ENCODE measurements at regions not wholly inside any gene's neighbourhood (a gene's known extent, or its start where the extent isn't known, plus 50 kb on each side); places are given as distances from the start of the nearest gene placed in this dataset.

DNA sequence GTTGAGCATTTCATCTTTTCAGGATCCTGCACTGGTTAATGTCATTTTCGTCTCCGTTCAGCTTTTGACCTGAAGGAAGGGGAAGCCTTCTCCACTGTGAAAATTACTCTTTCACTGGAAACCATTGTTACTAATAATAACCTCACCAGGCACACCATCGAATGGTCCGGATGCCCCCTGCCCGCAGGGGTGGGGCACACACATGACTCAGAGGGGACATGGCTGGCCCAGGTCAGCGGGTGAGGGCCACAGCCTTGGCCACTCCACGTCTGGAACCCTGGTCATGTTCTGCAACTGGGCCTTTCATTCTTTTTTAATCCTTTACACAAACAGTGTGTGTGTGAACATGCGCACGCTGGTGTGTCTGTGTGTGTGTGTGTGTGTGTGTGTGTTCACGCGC lies 191.8 kb downstream of the BCOR start:
- no peaks in the 10 kb centered on the region for H3K27me3 ChIP-seq (ENCODE audit: insufficient read depth, low read length)
- no peak overlapping the region for H3K27ac ChIP-seq (ENCODE audit: low read depth, low read length)
- no peaks in the 10 kb centered on the region for H3K79me2 ChIP-seq (ENCODE audit: control insufficient read depth, insufficient read depth, low read length, unreplicated experiment)
- no peak overlapping the region for H2AFZ ChIP-seq (ENCODE audit: low read length, unreplicated experiment)
- H3K36me3 ChIP-seq (ENCODE audit: insufficient read depth, low read length): no peaks in the 10 kb centered on the region
- H3K4me3 ChIP-seq (ENCODE audit: low read depth, low read length): no peak overlapping the region
- H3K4me1 ChIP-seq (ENCODE audit: control insufficient read depth, insufficient read depth, low read length, unreplicated experiment): peaks cover 56% of the 10 kb centered on the region

DNA sequence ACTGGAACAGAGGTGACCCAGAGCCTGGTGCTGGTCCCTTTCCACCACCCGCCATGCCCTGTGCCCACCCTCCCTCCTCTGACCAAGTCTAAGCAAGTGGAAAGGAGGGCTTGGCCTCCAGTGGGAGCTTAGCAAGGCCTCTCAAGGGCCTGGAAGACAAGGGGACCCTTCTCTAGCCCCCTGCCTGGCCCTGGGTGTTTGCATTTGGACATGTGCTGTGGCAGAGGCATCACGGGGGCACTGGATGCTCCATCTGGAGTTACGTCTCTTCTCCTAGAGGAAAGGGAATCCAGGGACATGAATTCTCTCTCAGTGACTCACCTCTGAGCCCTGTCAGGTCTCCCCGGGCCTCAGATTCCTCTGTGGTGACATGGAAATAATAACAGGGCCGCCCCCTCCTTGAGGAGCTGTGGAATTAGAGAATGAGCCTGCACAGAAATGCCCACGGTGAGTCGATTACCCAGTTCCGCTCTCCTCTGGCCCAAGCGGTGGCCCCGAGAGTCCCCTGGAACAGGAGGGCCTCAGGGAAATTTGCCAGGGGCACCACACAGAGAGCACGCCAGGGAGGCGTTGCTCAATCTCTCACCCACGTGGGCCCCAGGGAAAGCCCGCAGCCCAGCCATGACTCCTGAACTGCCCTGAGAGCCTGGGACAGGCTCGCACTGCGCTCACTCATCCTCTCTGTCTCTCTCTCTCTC lies 189.6 kb downstream of the BCOR start:
- H3K79me2 ChIP-seq (ENCODE audit: control insufficient read depth, insufficient read depth, low read length, unreplicated experiment): no peaks in the 10 kb centered on the region
- peak overlapping the region; percentile 49; the same call in 1 of the 2 replicates for H3K4me3 ChIP-seq (ENCODE audit: low read depth, low read length)
- no peaks in the 10 kb centered on the region for H3K27me3 ChIP-seq (ENCODE audit: insufficient read depth, low read length)
- H3K36me3 ChIP-seq (ENCODE audit: insufficient read depth, low read length): no peaks in the 10 kb centered on the region
- H3K27ac ChIP-seq (ENCODE audit: low read depth, low read length): peak overlapping the region; percentile 79
- peaks cover 50% of the 10 kb centered on the region for H3K4me1 ChIP-seq (ENCODE audit: control insufficient read depth, insufficient read depth, low read length, unreplicated experiment)
- H2AFZ ChIP-seq (ENCODE audit: low read length, unreplicated experiment): no peak overlapping the region

DNA sequence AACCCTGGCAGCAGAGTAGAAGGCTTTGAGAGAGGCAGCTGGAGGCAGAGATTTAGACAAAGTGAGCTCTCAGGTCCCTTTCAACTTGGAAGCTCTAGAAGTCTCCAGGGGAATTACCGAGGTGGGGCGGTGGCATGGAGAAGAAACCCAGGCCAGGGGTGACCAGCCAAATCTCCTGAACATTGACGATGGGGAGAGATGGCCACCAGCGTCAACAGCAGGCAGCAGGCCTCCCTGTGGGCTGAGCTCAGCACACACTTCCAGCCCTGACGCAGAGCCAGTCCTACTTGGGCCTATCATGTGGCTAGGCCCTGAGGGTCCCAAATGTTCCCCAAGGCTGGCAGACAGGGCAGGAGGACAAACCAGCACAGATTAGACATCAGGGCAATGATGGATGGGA lies 187.8 kb downstream of the BCOR start:
- Histone ChIP-seq H3K27me3 (ENCODE audit: insufficient read depth, low read length) (no peaks in the 10 kb centered on the region), H3K36me3 (ENCODE audit: insufficient read depth, low read length) (no peaks in the 10 kb centered on the region), H3K4me3 (ENCODE audit: low read depth, low read length) (no peak overlapping the region), H3K79me2 (ENCODE audit: control insufficient read depth, insufficient read depth, low read length, unreplicated experiment) (no peaks in the 10 kb centered on the region), H3K27ac (ENCODE audit: low read depth, low read length) (no peak overlapping the region), H2AFZ (ENCODE audit: low read length, unreplicated experiment) (no peak overlapping the region), H3K4me1 (ENCODE audit: control insufficient read depth, insufficient read depth, low read length, unreplicated experiment) (peaks cover 33% of the 10 kb centered on the region)

DNA sequence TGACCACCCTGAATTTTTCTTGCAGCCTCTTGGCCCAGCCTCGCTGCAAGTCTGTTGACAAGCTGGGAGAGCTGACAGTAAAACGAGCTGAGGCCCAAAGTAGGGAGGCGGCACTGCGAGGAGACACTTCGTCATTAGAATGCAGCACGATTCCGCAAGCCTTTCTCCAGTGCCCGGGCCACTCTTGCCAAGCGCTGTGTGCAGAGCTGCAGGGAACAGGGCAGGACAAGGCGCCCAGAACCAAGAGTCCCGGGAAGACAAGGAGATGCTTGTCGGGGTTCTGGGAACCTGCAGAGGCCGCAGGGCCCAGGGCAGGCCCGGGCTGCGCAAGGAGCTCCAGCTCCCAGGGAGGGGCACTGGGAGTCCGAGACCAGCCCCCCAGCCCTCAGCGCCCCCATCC lies 187.1 kb downstream of the BCOR start:
- H3K4me3 ChIP-seq (ENCODE audit: low read depth, low read length): no peak overlapping the region
- no peaks in the 10 kb centered on the region for H3K27me3 ChIP-seq (ENCODE audit: insufficient read depth, low read length)
- no peaks in the 10 kb centered on the region for H3K36me3 ChIP-seq (ENCODE audit: insufficient read depth, low read length)
- no peak overlapping the region for H3K27ac ChIP-seq (ENCODE audit: low read depth, low read length)
- peaks cover 31% of the 10 kb centered on the region for H3K4me1 ChIP-seq (ENCODE audit: control insufficient read depth, insufficient read depth, low read length, unreplicated experiment)
- H3K79me2 ChIP-seq (ENCODE audit: control insufficient read depth, insufficient read depth, low read length, unreplicated experiment): no peaks in the 10 kb centered on the region
- no peak overlapping the region for H2AFZ ChIP-seq (ENCODE audit: low read length, unreplicated experiment)

DNA sequence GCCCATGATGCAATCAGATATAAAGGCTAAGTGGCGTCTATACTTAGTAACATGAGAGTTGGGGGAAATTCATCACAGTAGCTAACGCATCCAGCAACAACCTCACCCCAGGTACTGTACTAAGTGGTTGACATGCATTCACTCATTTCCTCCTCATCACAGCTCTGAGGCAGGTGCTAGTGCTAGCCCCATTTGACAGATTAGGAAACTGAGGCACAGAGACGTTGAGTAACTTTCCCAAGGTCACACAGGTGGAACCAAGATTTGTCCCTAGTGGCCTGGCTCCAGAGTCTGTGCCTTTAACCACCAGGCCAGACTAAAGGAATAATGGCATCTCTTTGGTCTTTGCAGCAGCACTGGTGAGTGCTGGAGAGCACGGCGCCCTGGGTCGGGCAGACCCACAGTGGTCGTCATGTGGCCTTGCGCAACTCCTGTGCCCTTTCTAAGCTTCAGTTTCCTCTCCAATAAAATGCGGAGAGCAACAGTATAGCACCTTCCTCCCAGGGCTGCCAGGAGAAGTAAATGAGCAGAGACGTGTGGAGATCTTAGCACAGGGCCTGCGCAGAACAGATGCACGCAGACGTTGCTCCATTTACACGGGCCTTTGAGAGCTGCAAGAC lies 186.4 kb downstream of the BCOR start:
- no peak overlapping the region for H3K27ac ChIP-seq (ENCODE audit: low read depth, low read length)
- H3K79me2 ChIP-seq (ENCODE audit: control insufficient read depth, insufficient read depth, low read length, unreplicated experiment): no peaks in the 10 kb centered on the region
- no peaks in the 10 kb centered on the region for H3K27me3 ChIP-seq (ENCODE audit: insufficient read depth, low read length)
- H3K36me3 ChIP-seq (ENCODE audit: insufficient read depth, low read length): no peaks in the 10 kb centered on the region
- H3K4me3 ChIP-seq (ENCODE audit: low read depth, low read length): no peak overlapping the region
- peaks cover 31% of the 10 kb centered on the region for H3K4me1 ChIP-seq (ENCODE audit: control insufficient read depth, insufficient read depth, low read length, unreplicated experiment)
- no peak overlapping the region for H2AFZ ChIP-seq (ENCODE audit: low read length, unreplicated experiment)

DNA sequence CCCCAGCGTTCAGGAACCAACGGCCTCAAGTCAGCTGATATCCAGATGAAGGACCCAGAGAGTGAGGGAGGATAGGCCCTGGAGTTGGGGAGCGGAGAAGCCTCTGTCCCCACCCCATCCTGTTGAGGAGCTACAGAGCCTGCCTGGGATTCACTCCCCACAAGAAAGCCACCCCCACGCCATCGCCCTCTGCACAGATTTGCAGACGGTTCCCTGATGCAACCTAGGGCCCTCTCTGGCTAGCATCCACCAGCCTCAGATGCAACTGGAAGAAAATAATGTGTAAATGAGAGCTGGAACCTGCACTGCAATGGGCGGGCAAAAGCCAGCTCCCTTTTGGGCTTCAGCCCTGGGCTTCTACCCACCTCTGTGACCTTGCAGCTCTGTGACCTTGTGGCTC lies 185.6 kb downstream of the BCOR start:
- Histone ChIP-seq H3K4me3 (ENCODE audit: low read depth, low read length) (no peak overlapping the region), H3K36me3 (ENCODE audit: insufficient read depth, low read length) (no peaks in the 10 kb centered on the region), H2AFZ (ENCODE audit: low read length, unreplicated experiment) (no peak overlapping the region), H3K4me1 (ENCODE audit: control insufficient read depth, insufficient read depth, low read length, unreplicated experiment) (peaks cover 25% of the 10 kb centered on the region), H3K27ac (ENCODE audit: low read depth, low read length) (no peak overlapping the region), H3K79me2 (ENCODE audit: control insufficient read depth, insufficient read depth, low read length, unreplicated experiment) (no peaks in the 10 kb centered on the region), H3K27me3 (ENCODE audit: insufficient read depth, low read length) (no peaks in the 10 kb centered on the region)

DNA sequence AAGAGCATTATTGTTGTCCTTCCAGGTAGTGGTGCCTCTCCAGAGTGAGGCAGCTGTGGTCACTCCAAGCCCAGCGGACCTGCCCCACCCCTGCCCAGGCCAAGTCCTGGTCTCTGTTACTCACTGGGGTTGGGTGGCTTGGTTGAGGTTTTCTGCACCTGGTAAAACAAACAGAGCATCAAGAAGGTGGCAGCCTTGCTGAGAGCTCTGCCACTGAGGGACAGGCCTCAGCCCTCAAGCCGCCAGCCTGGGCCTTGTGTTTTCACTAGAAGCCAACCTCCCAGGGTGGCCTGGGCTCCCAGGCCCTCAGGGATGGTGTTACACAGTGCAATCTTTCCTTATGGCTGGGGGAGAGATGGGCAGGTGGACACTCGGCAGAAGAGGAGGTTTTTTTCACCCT lies 182.7 kb downstream of the BCOR start:
- H3K36me3 ChIP-seq (ENCODE audit: insufficient read depth, low read length): no peaks in the 10 kb centered on the region
- no peaks in the 10 kb centered on the region for H3K79me2 ChIP-seq (ENCODE audit: control insufficient read depth, insufficient read depth, low read length, unreplicated experiment)
- no peak overlapping the region for H3K4me3 ChIP-seq (ENCODE audit: low read depth, low read length)

DNA sequence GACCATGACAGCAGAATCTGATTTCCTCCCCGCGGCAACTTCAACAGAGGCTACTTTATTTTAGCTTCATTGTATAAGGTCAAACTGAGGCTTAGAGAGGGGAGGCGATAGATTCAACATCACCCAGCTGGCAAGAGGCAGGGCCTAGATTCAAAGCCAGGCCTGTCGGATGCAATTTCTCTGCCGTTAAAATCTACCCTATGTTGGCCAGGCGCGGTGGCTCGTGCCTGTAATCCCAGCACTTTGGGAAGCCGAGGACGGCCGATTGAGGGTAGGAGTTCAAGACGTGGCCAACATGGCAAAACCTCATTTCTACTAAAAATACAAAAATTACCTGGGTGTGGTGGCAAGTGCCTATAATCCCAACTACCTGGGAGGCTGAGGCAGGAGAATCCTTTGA lies 182.2 kb downstream of the BCOR start:
- H2AFZ ChIP-seq (ENCODE audit: low read length, unreplicated experiment): no peak overlapping the region
- H3K27me3 ChIP-seq (ENCODE audit: insufficient read depth, low read length): no peaks in the 10 kb centered on the region
- H3K27ac ChIP-seq (ENCODE audit: low read depth, low read length): no peak overlapping the region
- H3K4me3 ChIP-seq (ENCODE audit: low read depth, low read length): no peak overlapping the region
- no peaks in the 10 kb centered on the region for H3K36me3 ChIP-seq (ENCODE audit: insufficient read depth, low read length)
- no peaks in the 10 kb centered on the region for H3K4me1 ChIP-seq (ENCODE audit: control insufficient read depth, insufficient read depth, low read length, unreplicated experiment)
- no peaks in the 10 kb centered on the region for H3K79me2 ChIP-seq (ENCODE audit: control insufficient read depth, insufficient read depth, low read length, unreplicated experiment)

More for the DNA sequence above, 182.7 kb downstream of the BCOR start:
- H2AFZ ChIP-seq (ENCODE audit: low read length, unreplicated experiment): no peak overlapping the region
- no peaks in the 10 kb centered on the region for H3K27me3 ChIP-seq (ENCODE audit: insufficient read depth, low read length)
- no peaks in the 10 kb centered on the region for H3K4me1 ChIP-seq (ENCODE audit: control insufficient read depth, insufficient read depth, low read length, unreplicated experiment)
- no peak overlapping the region for H3K27ac ChIP-seq (ENCODE audit: low read depth, low read length)

DNA sequence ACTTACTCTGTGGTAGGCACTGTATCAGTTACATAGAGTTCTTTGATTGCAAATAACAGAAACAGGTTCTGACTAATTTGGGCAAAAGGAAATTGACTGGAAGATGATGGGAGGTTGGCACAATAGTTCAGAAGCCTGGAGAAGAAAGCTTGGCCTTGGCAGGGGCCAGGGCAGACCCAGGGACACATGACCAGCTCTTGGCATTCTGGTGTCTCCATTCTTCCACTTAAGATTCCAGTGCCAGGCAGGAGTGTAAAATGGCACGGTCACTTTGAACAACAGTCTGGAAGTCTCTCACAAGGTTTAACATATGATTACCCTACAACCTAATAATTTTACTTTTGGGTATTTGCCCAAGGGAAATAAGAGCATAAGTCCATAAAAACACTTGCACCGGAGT lies 175.9 kb downstream of the BCOR start:
- no peak overlapping the region for H3K27ac ChIP-seq (ENCODE audit: low read depth, low read length)
- no peaks in the 10 kb centered on the region for H3K36me3 ChIP-seq (ENCODE audit: insufficient read depth, low read length)
- no peaks in the 10 kb centered on the region for H3K79me2 ChIP-seq (ENCODE audit: control insufficient read depth, insufficient read depth, low read length, unreplicated experiment)
- H3K27me3 ChIP-seq (ENCODE audit: insufficient read depth, low read length): no peaks in the 10 kb centered on the region
- no peak overlapping the region for H2AFZ ChIP-seq (ENCODE audit: low read length, unreplicated experiment)
- no peak overlapping the region for H3K4me3 ChIP-seq (ENCODE audit: low read depth, low read length)
- no peaks in the 10 kb centered on the region for H3K4me1 ChIP-seq (ENCODE audit: control insufficient read depth, insufficient read depth, low read length, unreplicated experiment)

DNA sequence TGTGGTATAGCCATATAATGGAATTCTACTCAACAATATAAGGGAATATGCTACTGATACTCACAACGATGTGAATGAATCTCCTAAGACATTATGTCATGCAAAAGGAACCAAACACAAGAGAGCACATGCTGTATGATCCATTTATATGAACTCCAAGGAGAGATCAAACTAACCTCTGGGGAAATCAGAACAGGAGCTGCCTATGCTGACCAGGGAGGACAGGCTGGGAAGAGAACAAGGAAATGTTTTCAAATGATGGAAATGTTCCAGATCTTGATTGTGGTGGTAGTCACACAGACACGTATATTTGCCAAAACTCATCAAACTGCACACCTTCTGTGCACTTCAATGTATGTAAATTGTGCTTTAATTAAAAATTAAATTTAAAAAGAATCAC lies 175.3 kb downstream of the BCOR start:
- no peaks in the 10 kb centered on the region for H3K79me2 ChIP-seq (ENCODE audit: control insufficient read depth, insufficient read depth, low read length, unreplicated experiment)
- no peak overlapping the region for H3K4me3 ChIP-seq (ENCODE audit: low read depth, low read length)
- H3K36me3 ChIP-seq (ENCODE audit: insufficient read depth, low read length): no peaks in the 10 kb centered on the region
- H3K4me1 ChIP-seq (ENCODE audit: control insufficient read depth, insufficient read depth, low read length, unreplicated experiment): no peaks in the 10 kb centered on the region
- no peak overlapping the region for H2AFZ ChIP-seq (ENCODE audit: low read length, unreplicated experiment)
- H3K27ac ChIP-seq (ENCODE audit: low read depth, low read length): no peak overlapping the region
- no peaks in the 10 kb centered on the region for H3K27me3 ChIP-seq (ENCODE audit: insufficient read depth, low read length)

DNA sequence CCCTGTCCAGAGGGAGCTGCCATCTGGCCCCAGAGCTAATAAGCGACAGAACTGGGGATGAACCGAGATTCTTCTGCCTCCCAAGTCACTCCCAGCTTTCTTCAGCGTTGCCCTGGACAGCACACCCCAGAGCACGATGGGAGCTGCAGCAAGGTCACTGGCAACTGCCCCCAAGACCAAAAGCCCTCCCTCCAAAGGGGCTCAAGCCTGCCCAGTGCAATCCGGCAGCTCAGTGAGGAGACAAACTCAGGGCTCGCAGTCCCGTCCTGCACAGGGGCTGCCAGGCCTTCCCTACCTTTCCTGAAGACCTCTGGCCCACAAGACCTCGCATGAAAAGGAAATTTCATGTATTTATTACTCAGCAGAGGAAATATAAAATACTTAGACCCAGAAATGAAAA lies 174.8 kb downstream of the BCOR start:
- Histone ChIP-seq H3K27ac (ENCODE audit: low read depth, low read length) (no peak overlapping the region), H2AFZ (ENCODE audit: low read length, unreplicated experiment) (no peak overlapping the region), H3K36me3 (ENCODE audit: insufficient read depth, low read length) (no peaks in the 10 kb centered on the region), H3K79me2 (ENCODE audit: control insufficient read depth, insufficient read depth, low read length, unreplicated experiment) (no peaks in the 10 kb centered on the region), H3K4me1 (ENCODE audit: control insufficient read depth, insufficient read depth, low read length, unreplicated experiment) (no peaks in the 10 kb centered on the region), H3K27me3 (ENCODE audit: insufficient read depth, low read length) (no peaks in the 10 kb centered on the region), H3K4me3 (ENCODE audit: low read depth, low read length) (no peak overlapping the region)
